ENCODE measurements at regions not wholly inside any gene's neighbourhood (a gene's known extent, or its start where the extent isn't known, plus 50 kb on each side); places are given as distances from the start of the nearest gene placed in this dataset.

- TF ChIP-seq HDGF (IDR thresholded peaks at IDR 0.05; ENCODE audit: borderline replicate concordance) (no peak), PKNOX1 (IDR thresholded peaks at IDR 0.05) (no peak), CTBP1 (IDR thresholded peaks at IDR 0.05; ENCODE audit: borderline replicate concordance) (no peak), BHLHE40 (IDR thresholded peaks at IDR 0.05; ENCODE audit: borderline replicate concordance) (no peak), SUZ12 (IDR thresholded peaks at IDR 0.05) (no peak), LEF1 (IDR thresholded peaks at IDR 0.05; ENCODE audit: borderline replicate concordance) (no peak), ARNT (IDR thresholded peaks at IDR 0.05) (no peak)
Measured at GRCh38 chr15:87733541-87733941, 523.0 kb downstream of the NTRK3 start.
